ENCODE measurements at regions not wholly inside any gene's neighbourhood (a gene's known extent, or its start where the extent isn't known, plus 50 kb on each side); places are given as distances from the start of the nearest gene placed in this dataset.

DNA sequence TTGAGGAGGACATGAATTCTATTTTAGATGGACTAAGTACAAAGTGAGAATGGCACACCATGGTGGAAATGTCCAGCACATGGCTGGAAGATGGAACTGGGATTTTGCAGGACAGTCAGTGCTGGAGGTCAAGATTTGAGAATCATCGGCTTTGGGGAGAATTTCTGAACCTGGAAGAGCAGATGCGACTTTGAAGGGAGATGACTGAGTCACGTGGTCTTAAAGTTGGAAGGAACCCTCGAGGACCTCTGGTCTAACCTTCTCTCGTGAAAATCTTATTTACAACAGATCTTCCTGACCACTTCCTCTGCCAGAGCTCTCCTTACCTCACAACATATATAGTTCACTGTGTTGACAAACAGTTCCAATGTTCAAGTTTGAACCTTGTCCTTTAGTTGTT lies 415.4 kb downstream of the ATP23 start:
- no peak for DNase-seq (ENCODE audit: low spot score in 2 of 2)
- no peak overlapping the region for H3K4me3 ChIP-seq
- H3K9me3 ChIP-seq, result no peaks in the 10 kb centered on the region
- H3K27me3 ChIP-seq, result no peaks in the 10 kb centered on the region
- TF ChIP-seq, protein P1, sequence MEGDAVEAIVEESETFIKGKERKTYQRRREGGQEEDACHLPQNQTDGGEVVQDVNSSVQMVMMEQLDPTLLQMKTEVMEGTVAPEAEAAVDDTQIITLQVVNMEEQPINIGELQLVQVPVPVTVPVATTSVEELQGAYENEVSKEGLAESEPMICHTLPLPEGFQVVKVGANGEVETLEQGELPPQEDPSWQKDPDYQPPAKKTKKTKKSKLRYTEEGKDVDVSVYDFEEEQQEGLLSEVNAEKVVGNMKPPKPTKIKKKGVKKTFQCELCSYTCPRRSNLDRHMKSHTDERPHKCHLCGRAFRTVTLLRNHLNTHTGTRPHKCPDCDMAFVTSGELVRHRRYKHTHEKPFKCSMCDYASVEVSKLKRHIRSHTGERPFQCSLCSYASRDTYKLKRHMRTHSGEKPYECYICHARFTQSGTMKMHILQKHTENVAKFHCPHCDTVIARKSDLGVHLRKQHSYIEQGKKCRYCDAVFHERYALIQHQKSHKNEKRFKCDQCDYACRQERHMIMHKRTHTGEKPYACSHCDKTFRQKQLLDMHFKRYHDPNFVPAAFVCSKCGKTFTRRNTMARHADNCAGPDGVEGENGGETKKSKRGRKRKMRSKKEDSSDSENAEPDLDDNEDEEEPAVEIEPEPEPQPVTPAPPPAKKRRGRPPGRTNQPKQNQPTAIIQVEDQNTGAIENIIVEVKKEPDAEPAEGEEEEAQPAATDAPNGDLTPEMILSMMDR (IDR thresholded peaks at IDR 0.05), result no peak
- intact Hi-C loops (cut with DNase I), result no loop called here
- no peak overlapping the region for H3K27ac ChIP-seq
- no peaks in the 10 kb centered on the region for H3K36me3 ChIP-seq
- no peaks in the 10 kb centered on the region for H3K4me1 ChIP-seq

- Histone ChIP-seq H3K4me3 (no peak overlapping the region), H3K27me3 (no peaks in the 10 kb centered on the region), H3K4me1 (no peaks in the 10 kb centered on the region), H3K9me3 (no peaks in the 10 kb centered on the region), H3K27ac (no peak overlapping the region), H3K36me3 (no peaks in the 10 kb centered on the region)
- TF ChIP-seq, protein P1 (IDR thresholded peaks at IDR 0.05), result no peak
- intact Hi-C loops (cut with DNase I), result no loop called here
- DNase-seq (ENCODE audit: low spot score in 2 of 2), result no peak
These were observed 416.1 kb downstream of the ATP23 start for GRCh38 chr12:58357511-58357910.

DNA sequence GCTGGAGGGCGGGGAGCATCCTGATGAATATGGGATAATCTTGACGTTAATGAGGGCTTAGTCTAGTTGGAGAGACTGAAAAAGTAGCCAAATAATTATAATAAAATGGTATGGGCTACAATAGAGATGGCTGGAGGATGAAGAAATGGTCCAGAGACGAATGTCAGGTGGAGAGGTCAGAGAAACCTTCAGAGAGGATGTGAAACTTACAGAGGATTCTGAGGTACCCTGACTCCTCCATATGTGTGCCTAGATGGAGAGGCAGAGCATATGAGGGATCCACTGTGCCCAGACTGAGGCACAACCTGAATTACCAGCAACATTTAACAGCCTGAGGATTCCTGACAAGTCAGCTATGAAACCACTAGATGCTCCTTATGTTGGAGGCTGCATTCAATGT lies 417.0 kb downstream of the ATP23 start:
- no peaks in the 10 kb centered on the region for H3K27me3 ChIP-seq
- no peak for DNase-seq (ENCODE audit: low spot score in 2 of 2)
- TF ChIP-seq, protein P1 (IDR thresholded peaks at IDR 0.05), result no peak
- no peak overlapping the region for H3K4me3 ChIP-seq
- H3K36me3 ChIP-seq, result no peaks in the 10 kb centered on the region
- no peaks in the 10 kb centered on the region for H3K4me1 ChIP-seq
- H3K9me3 ChIP-seq, result no peaks in the 10 kb centered on the region
- intact Hi-C loops (cut with DNase I), result no loop called here
- H3K27ac ChIP-seq, result no peak overlapping the region

- no peaks in the 10 kb centered on the region for H3K36me3 ChIP-seq
- no peak for DNase-seq (ENCODE audit: low spot score in 2 of 2)
- intact Hi-C loops (cut with DNase I), result no loop called here
- H3K4me3 ChIP-seq, result no peak overlapping the region
- H3K27ac ChIP-seq, result no peak overlapping the region
- no peaks in the 10 kb centered on the region for H3K27me3 ChIP-seq
- H3K4me1 ChIP-seq, result no peaks in the 10 kb centered on the region
- H3K9me3 ChIP-seq, result no peaks in the 10 kb centered on the region
- TF ChIP-seq, protein P1 (IDR thresholded peaks at IDR 0.05), result no peak
These were observed 417.7 kb downstream of the ATP23 start for GRCh38 chr12:58359084-58359483.

DNA sequence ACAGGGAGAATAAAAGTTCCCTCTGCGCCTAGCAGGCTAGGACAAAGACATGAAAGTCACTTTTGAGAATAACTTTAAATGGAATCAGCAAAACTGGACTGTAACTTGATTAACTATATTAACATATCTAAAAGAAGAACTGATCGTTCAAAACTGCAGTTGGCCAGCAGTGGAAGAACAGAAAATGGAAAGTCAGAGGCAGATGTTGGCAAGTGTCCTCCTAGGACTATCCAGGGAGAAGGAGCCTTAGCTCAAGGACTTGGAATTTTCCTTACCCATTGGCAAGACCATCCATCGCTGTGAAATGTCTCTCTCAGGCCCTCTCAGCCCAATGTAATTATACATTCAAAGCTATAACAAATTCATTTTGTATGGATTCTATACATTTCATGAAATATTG lies 419.7 kb downstream of the ATP23 start:
- intact Hi-C loops (cut with DNase I), result no loop called here
- Histone ChIP-seq H3K4me1 (no peaks in the 10 kb centered on the region), H3K4me3 (no peak overlapping the region), H3K36me3 (no peaks in the 10 kb centered on the region), H3K27ac (no peak overlapping the region), H3K27me3 (no peaks in the 10 kb centered on the region), H3K9me3 (no peaks in the 10 kb centered on the region)
- TF ChIP-seq, protein P1 (IDR thresholded peaks at IDR 0.05), result no peak
- no peak for DNase-seq (ENCODE audit: low spot score in 2 of 2)

DNA sequence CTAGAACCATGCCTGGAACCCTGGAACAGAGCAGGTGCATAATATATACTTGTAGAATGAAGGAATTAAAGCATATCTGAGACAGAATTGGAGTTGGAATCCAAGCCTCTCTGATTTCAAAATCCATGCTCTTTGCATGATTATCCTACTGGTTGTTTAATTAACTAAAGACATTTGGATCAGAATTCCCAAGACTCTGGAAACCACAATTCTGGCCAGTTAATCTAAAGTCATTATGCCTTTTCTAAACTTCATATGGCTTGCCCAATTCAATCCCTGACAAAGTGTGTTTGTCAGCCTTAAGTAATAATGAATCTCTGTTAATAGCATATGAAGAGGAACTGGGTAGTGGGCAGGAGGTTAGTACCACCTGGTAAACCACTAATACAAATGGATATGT lies 422.6 kb downstream of the ATP23 start:
- Histone ChIP-seq H3K4me1 (no peaks in the 10 kb centered on the region), H3K36me3 (no peaks in the 10 kb centered on the region), H3K27ac (no peak overlapping the region), H3K27me3 (no peaks in the 10 kb centered on the region), H3K9me3 (no peaks in the 10 kb centered on the region), H3K4me3 (no peak overlapping the region)
- intact Hi-C loops (cut with DNase I), result no loop called here
- no peak for DNase-seq (ENCODE audit: low spot score in 2 of 2)
- TF ChIP-seq, protein P1 (IDR thresholded peaks at IDR 0.05), result no peak
